HCT116 (cell line): ENCODE measurements at regions not wholly inside any gene's neighbourhood (a gene's known extent, or its start where the extent isn't known, plus 50 kb on each side); places are given as distances from the start of the nearest gene placed in this dataset.

ENCODE experiments used
- EGR1 ChIP-seq: IDR thresholded peaks from 2 replicates; pipeline ENCODE4 v1.6.1; 2012; ENCODE audit warnings: low read depth
- POLR2A ChIP-seq: IDR thresholded peaks from 2 replicates; pipeline ENCODE4 v1.7.0; 2011; ENCODE audit warnings: borderline replicate concordance; ENCODE audit not compliant: insufficient read depth, insufficient read length; ENCODE audit errors: extremely low read depth
- POLR2AphosphoS5 ChIP-seq: IDR thresholded peaks from 2 replicates; pipeline ENCODE4 v1.6.1; 2011; ENCODE audit warnings: mild to moderate bottlenecking, low read depth, low read length, moderate library complexity
- SIN3A ChIP-seq: IDR thresholded peaks from 2 replicates; pipeline ENCODE4 v1.6.1; 2012; ENCODE audit warnings: low read depth
- SRF ChIP-seq: IDR thresholded peaks from 2 replicates; pipeline ENCODE4 v1.6.1; 2012; ENCODE audit warnings: low read depth
- TCF7L2 ChIP-seq: IDR thresholded peaks from 2 replicates; pipeline ENCODE4 v1.7.0; 2011; ENCODE audit warnings: borderline replicate concordance, inconsistent platforms; ENCODE audit not compliant: insufficient read depth, insufficient read length; ENCODE audit errors: extremely low read depth
- TF ChIP-seq, protein P1 (sequence below), 3 experiments: fragments of 200-600 bp in 1 of 3; sonication (generic) in 1 of 3; IDR thresholded peaks in 2 of 3; conservative IDR thresholded peaks in 1 of 3; 2 replicates each; pipeline ENCODE4 v1.5.1; 2012 to 2017; ENCODE audit warnings: low read depth in 2 of 3, low read length in 2 of 3, antibody characterized with exemption in 1 of 3, borderline replicate concordance in 1 of 3, control low read depth in 1 of 3, mild to moderate bottlenecking in 1 of 3, mixed read lengths in 1 of 3, mixed run types in 1 of 3, moderate library complexity in 1 of 3; ENCODE audit not compliant: insufficient read depth in 1 of 3

- TF ChIP-seq, protein P1, sequence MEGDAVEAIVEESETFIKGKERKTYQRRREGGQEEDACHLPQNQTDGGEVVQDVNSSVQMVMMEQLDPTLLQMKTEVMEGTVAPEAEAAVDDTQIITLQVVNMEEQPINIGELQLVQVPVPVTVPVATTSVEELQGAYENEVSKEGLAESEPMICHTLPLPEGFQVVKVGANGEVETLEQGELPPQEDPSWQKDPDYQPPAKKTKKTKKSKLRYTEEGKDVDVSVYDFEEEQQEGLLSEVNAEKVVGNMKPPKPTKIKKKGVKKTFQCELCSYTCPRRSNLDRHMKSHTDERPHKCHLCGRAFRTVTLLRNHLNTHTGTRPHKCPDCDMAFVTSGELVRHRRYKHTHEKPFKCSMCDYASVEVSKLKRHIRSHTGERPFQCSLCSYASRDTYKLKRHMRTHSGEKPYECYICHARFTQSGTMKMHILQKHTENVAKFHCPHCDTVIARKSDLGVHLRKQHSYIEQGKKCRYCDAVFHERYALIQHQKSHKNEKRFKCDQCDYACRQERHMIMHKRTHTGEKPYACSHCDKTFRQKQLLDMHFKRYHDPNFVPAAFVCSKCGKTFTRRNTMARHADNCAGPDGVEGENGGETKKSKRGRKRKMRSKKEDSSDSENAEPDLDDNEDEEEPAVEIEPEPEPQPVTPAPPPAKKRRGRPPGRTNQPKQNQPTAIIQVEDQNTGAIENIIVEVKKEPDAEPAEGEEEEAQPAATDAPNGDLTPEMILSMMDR (IDR thresholded peaks at IDR 0.05 in 2 of 3, conservative IDR thresholded peaks at IDR 0.05 in 1 of 3; ENCODE audit: borderline replicate concordance in 1 of 3, insufficient read depth in 1 of 3, low read depth in 2 of 3, low read length in 2 of 3) = no peak
- no peak for TF ChIP-seq EGR1
- TF ChIP-seq POLR2A = no peak
- TF ChIP-seq TCF7L2 = no peak
- no peak for TF ChIP-seq SRF
- no peak for TF ChIP-seq SIN3A
- no peak for TF ChIP-seq POLR2AphosphoS5
Measured at GRCh38 chr5:158623971-158624370, 475.7 kb downstream of the EBF1 start.
